H1 (cell line): ENCODE measurements at regions not wholly inside any gene's neighbourhood (a gene's known extent, or its start where the extent isn't known, plus 50 kb on each side); places are given as distances from the start of the nearest gene placed in this dataset.

Experiments used
- BCL11A ChIP-seq, 2 experiments: IDR thresholded peaks; one replicate each; pipeline ENCODE4 v1.6.1; 2011; ENCODE audit warnings: low read depth in 2 of 2, low read length in 2 of 2, mild to moderate bottlenecking in 2 of 2
- JUN ChIP-seq: IDR thresholded peaks from 2 replicates; pipeline ENCODE4 v1.6.1; 2011; ENCODE audit warnings: low read depth, mild to moderate bottlenecking, improper control_type of control experiment, low read length

- TF ChIP-seq BCL11A (IDR thresholded peaks at IDR 0.05; ENCODE audit: low read depth in 2 of 2, low read length in 2 of 2) (no peak), JUN (no peak)
Measured at GRCh38 chr4:96316776-96317175, 476.9 kb downstream of the PDHA2 start (continued).
